ENCODE measurements at regions not wholly inside any gene's neighbourhood (a gene's known extent, or its start where the extent isn't known, plus 50 kb on each side); places are given as distances from the start of the nearest gene placed in this dataset.
"Not testable (repeated sequence)": the region's sequence is repeated elsewhere in the genome, so short reads cannot be mapped to it uniquely, and the experiment has no call there.

- intact Hi-C loops (cut with DNase I) = no loop called here
- ATAC-seq (no peak), DNase-seq (ENCODE audit: missing footprints) (no peak)
Observed at GRCh38 chr4:111268769-111269414, 646.0 kb upstream of the PITX2 start.

GRCh38 chr4:111269439-111269838, 646.6 kb upstream of the PITX2 start:
- intact Hi-C loops (cut with DNase I) = no loop called here
- no peak for ATAC-seq
- DNase-seq (ENCODE audit: missing footprints) = no peak

- ATAC-seq = no peak
- DNase-seq (ENCODE audit: missing footprints) = no peak
- intact Hi-C loops (cut with DNase I) = no loop called here
Observed at GRCh38 chr4:111274060-111274459, 651.2 kb upstream of the PITX2 start.

- ATAC-seq (no peak), DNase-seq (ENCODE audit: missing footprints) (no peak)
- intact Hi-C loops (cut with DNase I) = no loop called here
Observed at GRCh38 chr4:111274486-111274885, 651.6 kb upstream of the PITX2 start.

- ATAC-seq = no peak
- intact Hi-C loops (cut with DNase I) = loop anchor here (5.0 to 10.0 kb wide), 2 partner anchors 194 to 649 kb away; no protein-coding TSS in a partner anchor
Observed at GRCh38 chr4:111281219-111281618, 658.3 kb upstream of the PITX2 start.

GRCh38 chr4:111282035-111282434, 659.2 kb upstream of the PITX2 start:
- ATAC-seq (no peak), DNase-seq (ENCODE audit: missing footprints) (no peak)
- intact Hi-C loops (cut with DNase I) = loop anchor here (5.0 to 10.0 kb wide), 2 partner anchors 193 to 650 kb away; no protein-coding TSS in a partner anchor

More at GRCh38 chr4:111281219-111281618, 658.3 kb upstream of the PITX2 start:
- no peak for DNase-seq (ENCODE audit: missing footprints)

GRCh38 chr4:111283066-111283677, 660.3 kb upstream of the PITX2 start:
- intact Hi-C loops (cut with DNase I) = loop anchor here (5.0 to 10.0 kb wide), 2 partner anchors 192 to 651 kb away; no protein-coding TSS in a partner anchor
- no peak for ATAC-seq
- no peak for DNase-seq (ENCODE audit: missing footprints)

- ATAC-seq (no peak), DNase-seq (ENCODE audit: missing footprints) (no peak)
- intact Hi-C loops (cut with DNase I) = no loop called here
Observed at GRCh38 chr4:111296466-111296865, 673.6 kb upstream of the PITX2 start.

- intact Hi-C loops (cut with DNase I) = no loop called here
- no peak for DNase-seq (ENCODE audit: missing footprints)
- ATAC-seq = no peak
Observed at GRCh38 chr4:111303806-111304205, 680.9 kb upstream of the PITX2 start.

GRCh38 chr4:111323496-111323895, 700.6 kb upstream of the PITX2 start:
- DNase-seq (ENCODE audit: missing footprints) (no peak), ATAC-seq (no peak)
- intact Hi-C loops (cut with DNase I) = no loop called here

- intact Hi-C loops (cut with DNase I) = no loop called here
- DNase-seq (ENCODE audit: missing footprints) (no peak), ATAC-seq (no peak)
Observed at GRCh38 chr4:111323916-111324315, 701.0 kb upstream of the PITX2 start.

- ATAC-seq (no peak), DNase-seq (ENCODE audit: missing footprints) (no peak)
- intact Hi-C loops (cut with DNase I) = no loop called here
Observed at GRCh38 chr4:111326450-111326849, 703.6 kb upstream of the PITX2 start.

- DNase-seq (ENCODE audit: missing footprints) (no peak), ATAC-seq (no peak)
- intact Hi-C loops (cut with DNase I) = no loop called here
Observed at GRCh38 chr4:111330786-111331185, 707.9 kb upstream of the PITX2 start.

GRCh38 chr4:111334361-111334760, 711.5 kb upstream of the PITX2 start:
- DNase-seq (ENCODE audit: missing footprints) = no peak
- intact Hi-C loops (cut with DNase I) = no loop called here
- ATAC-seq = no peak

GRCh38 chr4:111337186-111337876, 714.5 kb upstream of the PITX2 start:
- intact Hi-C loops (cut with DNase I); ATAC-seq: not testable (repeated sequence)
- peak; percentile 48 for DNase-seq (ENCODE audit: missing footprints)

GRCh38 chr4:111359602-111360001, 736.7 kb upstream of the PITX2 start:
- DNase-seq (ENCODE audit: missing footprints) (no peak), ATAC-seq (no peak)
- intact Hi-C loops (cut with DNase I) = no loop called here

- intact Hi-C loops (cut with DNase I) = no loop called here
- ATAC-seq (no peak), DNase-seq (ENCODE audit: missing footprints) (no peak)
Observed at GRCh38 chr4:111360906-111361305, 738.0 kb upstream of the PITX2 start.

- intact Hi-C loops (cut with DNase I) = no loop called here
Observed at GRCh38 chr4:111362941-111363361, 740.1 kb upstream of the PITX2 start.

GRCh38 chr4:111377880-111378279, 755.0 kb upstream of the PITX2 start:
- DNase-seq (ENCODE audit: missing footprints); ATAC-seq; intact Hi-C loops (cut with DNase I): not testable (repeated sequence)

More at GRCh38 chr4:111362941-111363361, 740.1 kb upstream of the PITX2 start:
- ATAC-seq (peak; percentile 68), DNase-seq (ENCODE audit: missing footprints) (no peak)

GRCh38 chr4:111388561-111388960, 756.7 kb upstream of the FAM241A start:
- intact Hi-C loops (cut with DNase I) = no loop called here
- DNase-seq (ENCODE audit: missing footprints) = no peak
- no peak for ATAC-seq
